ENCODE measurements at regions not wholly inside any gene's neighbourhood (a gene's known extent, or its start where the extent isn't known, plus 50 kb on each side); places are given as distances from the start of the nearest gene placed in this dataset.

DNA sequence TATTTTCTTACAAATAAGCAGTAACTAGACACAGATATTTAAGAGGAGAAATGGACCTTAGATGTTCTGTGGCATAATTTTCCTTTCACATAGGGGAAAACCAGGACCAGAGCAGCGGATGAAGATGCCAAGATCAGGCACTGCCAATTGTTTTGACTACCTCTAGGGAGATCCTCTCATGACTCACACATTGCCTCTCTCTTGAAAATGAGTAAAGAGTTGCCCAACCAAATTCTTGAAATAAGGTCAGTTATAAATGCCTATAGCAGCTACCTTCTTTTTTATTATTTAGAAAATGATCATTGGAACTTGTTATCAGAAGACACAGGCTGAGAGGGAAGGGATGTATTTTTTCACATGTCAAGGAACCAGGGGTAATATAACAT is 263.4 kb upstream of the PLEKHG7 start:
- Histone ChIP-seq H3K9me3 (no peaks in the 10 kb centered on the region), H3K27ac (no peak overlapping the region), H3K27me3 (no peaks in the 10 kb centered on the region), H3K36me3 (no peaks in the 10 kb centered on the region), H3K4me1 (no peaks in the 10 kb centered on the region), H3K4me3 (no peak overlapping the region)
- 56% methylated on average over 1 of the region's 1 CpG for WGBS (ENCODE audit: insufficient coverage, low coverage, low lambda C conversion rate, missing lambda C conversion rate)
- no peak for TF ChIP-seq CTCF (IDR thresholded peaks at IDR 0.05)
- TF ChIP-seq POLR2A (IDR thresholded peaks at IDR 0.05) = no peak
- no peak for DNase-seq
- peak in 3 of 4 donors; percentile 52 to 92 (median 65) for ATAC-seq
- intact Hi-C loops (cut with DNase I) = no loop called here

- ATAC-seq (no peak), DNase-seq (no peak)
- Histone ChIP-seq H3K27ac (no peak overlapping the region), H3K4me1 (no peaks in the 10 kb centered on the region), H3K27me3 (no peaks in the 10 kb centered on the region), H3K9me3 (no peaks in the 10 kb centered on the region), H3K36me3 (no peaks in the 10 kb centered on the region), H3K4me3 (no peak overlapping the region)
- WGBS (ENCODE audit: insufficient coverage, low coverage, low lambda C conversion rate, missing lambda C conversion rate) = 93% methylated on average over 3 of the region's 4 CpGs
- no peak for TF ChIP-seq CTCF (IDR thresholded peaks at IDR 0.05)
- TF ChIP-seq POLR2A (IDR thresholded peaks at IDR 0.05) = no peak
- intact Hi-C loops (cut with DNase I) = no loop called here
Observed at GRCh38 chr12:92438641-92439419, 264.0 kb upstream of the PLEKHG7 start.

GRCh38 chr12:92437452-92437851 is 265.3 kb upstream of the PLEKHG7 start:
- H3K4me3 ChIP-seq = no peak overlapping the region
- 36% methylated on average over 1 of the region's 1 CpG for WGBS (ENCODE audit: insufficient coverage, low coverage, low lambda C conversion rate, missing lambda C conversion rate)
- H3K4me1 ChIP-seq = no peaks in the 10 kb centered on the region
- no peak for TF ChIP-seq POLR2A (IDR thresholded peaks at IDR 0.05)
- TF ChIP-seq CTCF (IDR thresholded peaks at IDR 0.05) = no peak
- ATAC-seq = no peak
- no peaks in the 10 kb centered on the region for H3K9me3 ChIP-seq
- no peaks in the 10 kb centered on the region for H3K27me3 ChIP-seq
- no peaks in the 10 kb centered on the region for H3K36me3 ChIP-seq
- no peak overlapping the region for H3K27ac ChIP-seq
- intact Hi-C loops (cut with DNase I) = no loop called here
- no peak for DNase-seq

DNA sequence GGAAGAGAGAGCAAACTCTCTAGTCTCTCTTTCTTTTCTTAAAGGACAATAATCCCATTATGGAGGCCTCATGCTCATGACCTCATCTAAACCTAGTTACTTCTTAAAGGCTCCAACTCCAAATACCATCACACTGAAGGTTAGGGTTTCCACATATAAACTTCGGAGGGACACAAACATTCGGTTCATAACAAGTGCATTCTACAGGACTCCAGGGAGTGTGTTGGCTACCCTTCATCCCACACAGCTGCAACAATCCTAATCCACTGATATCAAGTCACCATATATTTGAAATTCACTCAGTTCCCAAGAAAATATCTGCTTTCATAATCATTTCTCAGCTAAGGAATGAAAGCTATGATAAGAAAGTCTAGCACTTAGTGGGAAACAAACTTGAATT is 265.9 kb upstream of the PLEKHG7 start:
- H3K27me3 ChIP-seq = no peaks in the 10 kb centered on the region
- WGBS (ENCODE audit: insufficient coverage, low coverage, low lambda C conversion rate, missing lambda C conversion rate) = 73% methylated on average over 2 of the region's 2 CpGs
- H3K9me3 ChIP-seq = no peaks in the 10 kb centered on the region
- no peaks in the 10 kb centered on the region for H3K4me1 ChIP-seq
- TF ChIP-seq POLR2A (IDR thresholded peaks at IDR 0.05) = no peak
- no peak for TF ChIP-seq CTCF (IDR thresholded peaks at IDR 0.05)
- DNase-seq (no peak), ATAC-seq (no peak)
- H3K27ac ChIP-seq = no peak overlapping the region
- H3K36me3 ChIP-seq = no peaks in the 10 kb centered on the region
- no peak overlapping the region for H3K4me3 ChIP-seq
- intact Hi-C loops (cut with DNase I) = no loop called here
